OCI-LY3 (cell line): ENCODE measurements at regions not wholly inside any gene's neighbourhood (a gene's known extent, or its start where the extent isn't known, plus 50 kb on each side); places are given as distances from the start of the nearest gene placed in this dataset.

Experiments used
- H2AFZ ChIP-seq: fragments of 200-600, 300-600 bp; shearing (Covaris generic); 2 replicates; pipeline ENCODE4 v1.6.0; 2014; ENCODE audit warnings: antibody characterized with exemption, low read depth, low read length
- H3K27ac ChIP-seq: fragments of 200-600, 300-600 bp; sonication (generic); 2 replicates; pipeline ENCODE4 v1.5.1; 2014; ENCODE audit warnings: mild to moderate bottlenecking, low read length, moderate library complexity, mixed read lengths
- H3K27me3 ChIP-seq: fragments of 200-600, 300-600 bp; sonication (generic); 2 replicates; pipeline ENCODE4 v1.6.1; 2014; ENCODE audit warnings: low read depth, low read length, mixed read lengths
- H3K36me3 ChIP-seq: fragments of 200-600, 300-600 bp; sonication (generic); replicated peaks from 2 replicates; pipeline ENCODE3; 2014; ENCODE audit warnings: low read depth, low read length, mixed read lengths
- H3K4me1 ChIP-seq: fragments of 300-600, 200-600 bp; sonication (generic); 2 replicates; pipeline ENCODE4 v1.6.1; 2014; ENCODE audit warnings: low read length, mixed read lengths
- H3K4me2 ChIP-seq: fragments of 200-600, 300-600 bp; sonication (generic); 2 replicates; pipeline ENCODE4 v1.6.1; 2014; ENCODE audit warnings: low read length, mixed read lengths
- H3K4me3 ChIP-seq: fragments of 300-600, 200-600 bp; sonication (generic); 2 replicates; pipeline ENCODE4 v1.5.1; 2014; ENCODE audit warnings: antibody characterized with exemption, mild to moderate bottlenecking, low read length, moderate library complexity
- H3K79me2 ChIP-seq: fragments of 300-600, 200-600 bp; shearing (Covaris generic); 2 replicates; pipeline ENCODE4 v1.6.1; 2014; ENCODE audit warnings: mild to moderate bottlenecking, low read length, mixed read lengths
- H3K9ac ChIP-seq: fragments of 300-600, 200-600 bp; shearing (Covaris generic); 2 replicates; pipeline ENCODE4 v1.6.0; 2014; ENCODE audit warnings: mild to moderate bottlenecking, low read length, moderate library complexity
- H3K9me3 ChIP-seq: fragments of 200-600, 300-600 bp; shearing (Covaris generic); 2 replicates; pipeline ENCODE4 v1.6.1; 2014; ENCODE audit warnings: low read length, mixed read lengths; ENCODE audit not compliant: insufficient read depth
- H4K20me1 ChIP-seq: fragments of 200-600, 300-600 bp; sonication (generic); 2 replicates; pipeline ENCODE4 v1.6.1; 2016; ENCODE audit warnings: low read length, mixed read lengths; ENCODE audit not compliant: insufficient read depth
- CTCF ChIP-seq: fragments of 200-600, 300-600 bp; sonication (generic); IDR thresholded peaks from 2 replicates; pipeline ENCODE4 v1.5.1; 2014; ENCODE audit warnings: antibody characterized with exemption, low read length, low read depth
- EZH2phosphoT487 ChIP-seq: fragments of 200-600 bp; shearing (Covaris generic); IDR thresholded peaks from 2 replicates; pipeline ENCODE4 v1.6.1; 2018; ENCODE audit warnings: antibody characterized with exemption, mixed run types, low read depth

GRCh38 chr2:105604938-105605337 lies 139.8 kb upstream of the NCK2 start:
- Histone ChIP-seq H3K4me3 (no peak overlapping the region), H3K4me2 (no peak overlapping the region), H3K9me3 (no peaks in the 10 kb centered on the region), H4K20me1 (no peaks in the 10 kb centered on the region; the same call in 1 of the 2 replicates), H3K27ac (no peak overlapping the region), H2AFZ (no peak overlapping the region), H3K4me1 (no peaks in the 10 kb centered on the region), H3K9ac (no peak overlapping the region), H3K27me3 (peaks cover 17% of the 10 kb centered on the region; the same call in 1 of the 2 replicates), H3K36me3 (no peaks in the 10 kb centered on the region), H3K79me2 (no peaks in the 10 kb centered on the region)
- TF ChIP-seq EZH2phosphoT487 = no peak
- TF ChIP-seq CTCF = no peak

- no peak overlapping the region for H2AFZ ChIP-seq
- H3K9me3 ChIP-seq = no peaks in the 10 kb centered on the region
- H3K4me3 ChIP-seq = no peak overlapping the region
- H3K4me1 ChIP-seq = no peaks in the 10 kb centered on the region
- no peak overlapping the region for H3K4me2 ChIP-seq
- no peak overlapping the region for H3K27ac ChIP-seq
- no peak for TF ChIP-seq EZH2phosphoT487
- TF ChIP-seq CTCF = no peak
- peaks cover 17% of the 10 kb centered on the region; the same call in 1 of the 2 replicates for H3K27me3 ChIP-seq
- no peaks in the 10 kb centered on the region for H3K79me2 ChIP-seq
- no peaks in the 10 kb centered on the region; the same call in 1 of the 2 replicates for H4K20me1 ChIP-seq
- no peak overlapping the region for H3K9ac ChIP-seq
- no peaks in the 10 kb centered on the region for H3K36me3 ChIP-seq
These were observed 143.5 kb upstream of the NCK2 start for GRCh38 chr2:105600949-105601794.

GRCh38 chr2:105600602-105600948 lies 144.1 kb upstream of the NCK2 start:
- TF ChIP-seq CTCF (no peak), EZH2phosphoT487 (no peak)
- Histone ChIP-seq H4K20me1 (no peaks in the 10 kb centered on the region; the same call in 1 of the 2 replicates), H3K9ac (no peak overlapping the region), H2AFZ (no peak overlapping the region), H3K4me2 (no peak overlapping the region), H3K36me3 (no peaks in the 10 kb centered on the region), H3K4me3 (no peak overlapping the region), H3K4me1 (no peaks in the 10 kb centered on the region), H3K79me2 (no peaks in the 10 kb centered on the region), H3K9me3 (no peaks in the 10 kb centered on the region), H3K27ac (no peak overlapping the region), H3K27me3 (peaks cover 17% of the 10 kb centered on the region; the same call in 1 of the 2 replicates)

- no peak overlapping the region for H3K9ac ChIP-seq
- H3K79me2 ChIP-seq = no peaks in the 10 kb centered on the region
- H3K4me2 ChIP-seq = no peak overlapping the region
- H3K36me3 ChIP-seq = no peaks in the 10 kb centered on the region
- H2AFZ ChIP-seq = no peak overlapping the region
- no peak for TF ChIP-seq EZH2phosphoT487
- TF ChIP-seq CTCF = no peak
- H3K27ac ChIP-seq = no peak overlapping the region
- no peak overlapping the region for H3K4me3 ChIP-seq
- H3K27me3 ChIP-seq = peaks cover 14% of the 10 kb centered on the region; the same call in 1 of the 2 replicates
- H3K9me3 ChIP-seq = no peaks in the 10 kb centered on the region
- H4K20me1 ChIP-seq = no peaks in the 10 kb centered on the region; the same call in 1 of the 2 replicates
- H3K4me1 ChIP-seq = no peaks in the 10 kb centered on the region
These were observed 144.7 kb upstream of the NCK2 start for GRCh38 chr2:105600037-105600442.
